SK-N-SH (cell line): ENCODE measurements at regions not wholly inside any gene's neighbourhood (a gene's known extent, or its start where the extent isn't known, plus 50 kb on each side); places are given as distances from the start of the nearest gene placed in this dataset.

Experiments
- CTCF ChIA-PET: fragments of 300-600, 350-600 bp; formaldehyde crosslinking; extraction: SDS; loops from one replicate; lab custom pipeline; 2021; lab: Yijun Ruan, JAX
- POLR2A ChIA-PET: fragments of 350-600 bp; sonication (Branson Sonifier 250); formaldehyde crosslinking; extraction: SDS; loops from one replicate; lab custom pipeline; 2020; ENCODE audit warnings: antibody characterized with exemption, inconsistent platforms; lab: Yijun Ruan, JAX
- DNase-seq: peaks from one replicate; pipeline ENCODE4 v3.0.0; 2012
- H2AFZ ChIP-seq: fragments of 200-600 bp; sonication (generic); 2 replicates; pipeline ENCODE4 v1.8.1; 2016; ENCODE audit warnings: antibody characterized with exemption, mild to moderate bottlenecking, low read depth
- H3F3A ChIP-seq: fragments of 200-600 bp; sonication (generic); replicated peaks from 2 replicates; pipeline ENCODE3; 2016; ENCODE audit warnings: antibody characterized with exemption, mild to moderate bottlenecking; ENCODE audit not compliant: insufficient read depth
- H3K27ac ChIP-seq, 2 experiments: fragments of 200-500 bp in 1 of 2; fragments of 200-600 bp in 1 of 2; sonication (Bioruptor generic) in 1 of 2; sonication (generic), shearing (Covaris generic) in 1 of 2; 2 replicates each; pipeline versions ENCODE4 v1.5.1 to v1.6.1; 2014 to 2016; ENCODE audit warnings: low read depth in 2 of 2, inconsistent platforms in 1 of 2, low read length in 1 of 2, mild to moderate bottlenecking in 1 of 2, mixed read lengths in 1 of 2
- H3K27me3 ChIP-seq: fragments of 200-600 bp; sonication (generic), shearing (Covaris generic); 2 replicates; pipeline ENCODE4 v1.6.1; 2016; ENCODE audit warnings: mixed run types; ENCODE audit not compliant: insufficient read depth
- H3K36me3 ChIP-seq, 2 experiments: fragments of 200-500 bp in 1 of 2; fragments of 200-600 bp in 1 of 2; sonication (Bioruptor generic) in 1 of 2; sonication (generic) in 1 of 2; replicated peaks in 1 of 2; 2 replicates each; pipeline versions ENCODE3 to v1.5.1; 2014 to 2016; ENCODE audit warnings: low read length in 1 of 2, mild to moderate bottlenecking in 1 of 2; ENCODE audit not compliant: insufficient read depth in 2 of 2, control insufficient read depth in 1 of 2
- H3K4me1 ChIP-seq, 2 experiments: fragments of 200-500 bp in 1 of 2; fragments of 200-600 bp in 1 of 2; sonication (Bioruptor generic) in 1 of 2; sonication (generic), shearing (Covaris generic) in 1 of 2; 2 replicates each; pipeline versions ENCODE4 v1.5.1 to v1.6.1; 2014 to 2016; ENCODE audit warnings: low read depth in 1 of 2, low read length in 1 of 2, mixed run types in 1 of 2; ENCODE audit not compliant: insufficient read depth in 2 of 2, control insufficient read depth in 1 of 2
- H3K4me2 ChIP-seq: fragments of 200-600 bp; sonication (generic), shearing (Covaris generic); 2 replicates; pipeline ENCODE4 v1.6.1; 2017; ENCODE audit warnings: mixed run types
- H3K4me3 ChIP-seq, 2 experiments: fragments of 200-500 bp in 1 of 2; fragments of 200-600 bp in 1 of 2; sonication (Bioruptor generic) in 1 of 2; sonication (generic), shearing (Covaris generic) in 1 of 2; 2 replicates each; pipeline versions ENCODE4 v1.5.1 to v1.8.1; 2014 to 2016; ENCODE audit warnings: low read depth in 2 of 2, inconsistent platforms in 1 of 2, low read length in 1 of 2, mild to moderate bottlenecking in 1 of 2, mixed read lengths in 1 of 2, moderate library complexity in 1 of 2
- H3K79me2 ChIP-seq: fragments of 200-600 bp; sonication (generic); 2 replicates; pipeline ENCODE4 v1.8.1; 2017; ENCODE audit warnings: mild to moderate bottlenecking; ENCODE audit not compliant: insufficient read depth
- H3K9ac ChIP-seq: fragments of 200-600 bp; sonication (generic); 2 replicates; pipeline ENCODE4 v1.6.1; 2017; ENCODE audit warnings: mixed run types
- H3K9me2 ChIP-seq: fragments of 200-600 bp; sonication (generic); 2 replicates; pipeline ENCODE4 v1.6.1; 2017; ENCODE audit warnings: mixed run types
- H3K9me3 ChIP-seq: fragments of 200-600 bp; sonication (generic); 2 replicates; pipeline ENCODE4 v1.6.1; 2017; ENCODE audit warnings: mixed run types, mild to moderate bottlenecking, moderate library complexity
- H4K20me1 ChIP-seq: fragments of 200-600 bp; sonication (generic); 2 replicates; pipeline ENCODE4 v1.6.1; 2017; ENCODE audit warnings: mild to moderate bottlenecking, mixed run types; ENCODE audit not compliant: insufficient read depth
- CHD2 ChIP-seq: fragments of 150-350 bp; IDR thresholded peaks from 2 replicates; pipeline ENCODE4 v1.6.1; 2018; ENCODE audit warnings: low read length; ENCODE audit not compliant: partially characterized antibody
- ELF1 ChIP-seq: IDR thresholded peaks from 2 replicates; pipeline ENCODE4 v1.4.0; 2012
- EZH2phosphoT487 ChIP-seq: fragments of 200-600 bp; sonication (generic); IDR thresholded peaks from 2 replicates; pipeline ENCODE4 v1.6.1; 2017; ENCODE audit warnings: low read depth, mixed run types, mild to moderate bottlenecking, antibody characterized with exemption, moderate library complexity, borderline replicate concordance
- FOSL2 ChIP-seq: IDR thresholded peaks from 2 replicates; pipeline ENCODE4 v1.4.0; 2012; ENCODE audit warnings: low read depth, mild to moderate bottlenecking, moderate library complexity, borderline replicate concordance
- FOXJ3 ChIP-seq: sonication (generic); formaldehyde crosslinking; IDR thresholded peaks from 2 replicates; pipeline ENCODE4 v1.5.1; 2020; ENCODE audit warnings: mild to moderate bottlenecking, missing genetic modification reagents
- FOXM1 ChIP-seq: IDR thresholded peaks from 2 replicates; pipeline ENCODE4 v1.4.0; 2012; ENCODE audit warnings: low read depth, mild to moderate bottlenecking
- GATA2 ChIP-seq: sonication (generic); formaldehyde crosslinking; IDR thresholded peaks from 2 replicates; pipeline ENCODE4 v1.5.0; 2020; ENCODE audit warnings: mild to moderate bottlenecking, missing genetic modification reagents
- JUND ChIP-seq: IDR thresholded peaks from 2 replicates; pipeline ENCODE4 v1.4.0; 2012
- MEF2A ChIP-seq: IDR thresholded peaks from 2 replicates; pipeline ENCODE4 v1.4.0; 2012; ENCODE audit warnings: low read depth, borderline replicate concordance
- MXI1 ChIP-seq: IDR thresholded peaks from 2 replicates; pipeline ENCODE4 v1.6.1; 2012; ENCODE audit warnings: mild to moderate bottlenecking, low read depth, low read length, improper control_type of control experiment
- NRF1 ChIP-seq: IDR thresholded peaks from 2 replicates; pipeline ENCODE4 v1.6.1; 2012; ENCODE audit warnings: low read depth, mild to moderate bottlenecking, low read length
- RAD21 ChIP-seq: IDR thresholded peaks from 2 replicates; pipeline ENCODE4 v1.6.1; 2012; ENCODE audit warnings: mild to moderate bottlenecking, low read length
- SMC3 ChIP-seq: IDR thresholded peaks from 2 replicates; pipeline ENCODE4 v1.6.1; 2012; ENCODE audit warnings: low read depth, low read length, improper control_type of control experiment
- WGBS: methylation state at CpG from one replicate; pipeline ENCODE4 v1.1.6; 2017; ENCODE audit warnings: low lambda C conversion rate; 5-methylcytosine and 5-hydroxymethylcytosine counted together
- TF ChIP-seq, protein P1 (sequence below): IDR thresholded peaks from 2 replicates; pipeline ENCODE4; 2012
- TF ChIP-seq, protein P2 (sequence below): IDR thresholded peaks from 2 replicates; pipeline ENCODE4 v1.6.1; 2012; ENCODE audit warnings: mild to moderate bottlenecking, low read depth, low read length, moderate library complexity
- TF ChIP-seq, protein P3 (sequence below): IDR thresholded peaks from 2 replicates; pipeline ENCODE4 v1.4.0; 2012; ENCODE audit warnings: low read depth, borderline replicate concordance
- TF ChIP-seq, protein P4 (sequence below): fragments of 150-350 bp; IDR thresholded peaks from 2 replicates; pipeline ENCODE4 v1.6.1; 2016; ENCODE audit warnings: mild to moderate bottlenecking, low read depth, low read length

- TF ChIP-seq FOSL2: no peak
- TF ChIP-seq FOXM1: no peak
- TF ChIP-seq, protein P1, sequence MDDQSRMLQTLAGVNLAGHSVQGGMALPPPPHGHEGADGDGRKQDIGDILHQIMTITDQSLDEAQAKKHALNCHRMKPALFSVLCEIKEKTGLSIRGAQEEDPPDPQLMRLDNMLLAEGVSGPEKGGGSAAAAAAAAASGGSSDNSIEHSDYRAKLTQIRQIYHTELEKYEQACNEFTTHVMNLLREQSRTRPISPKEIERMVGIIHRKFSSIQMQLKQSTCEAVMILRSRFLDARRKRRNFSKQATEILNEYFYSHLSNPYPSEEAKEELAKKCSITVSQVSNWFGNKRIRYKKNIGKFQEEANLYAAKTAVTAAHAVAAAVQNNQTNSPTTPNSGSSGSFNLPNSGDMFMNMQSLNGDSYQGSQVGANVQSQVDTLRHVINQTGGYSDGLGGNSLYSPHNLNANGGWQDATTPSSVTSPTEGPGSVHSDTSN: no peak
- no peak for TF ChIP-seq MEF2A
- no peak for TF ChIP-seq MXI1
Measured at GRCh38 chr5:159610966-159611579, 280.8 kb upstream of the IL12B start (continued).

- no peaks in the 10 kb centered on the region for H3K9me2 ChIP-seq
- no peak overlapping the region for H3K4me3 ChIP-seq
- no peaks in the 10 kb centered on the region for H3K36me3 ChIP-seq
- H3K4me2 ChIP-seq: no peak overlapping the region
- no peaks in the 10 kb centered on the region for H3K4me1 ChIP-seq
- H3K79me2 ChIP-seq: no peaks in the 10 kb centered on the region
- ChIA-PET CTCF (no interaction called here), POLR2A (no interaction called here)
- no peak overlapping the region for H3K9ac ChIP-seq
- no peaks in the 10 kb centered on the region for H4K20me1 ChIP-seq
- H2AFZ ChIP-seq: no peak overlapping the region; the same call in 1 of the 2 replicates
- no peak overlapping the region for H3K27ac ChIP-seq
- no peaks in the 10 kb centered on the region for H3F3A ChIP-seq
- TF ChIP-seq FOXM1 (no peak), FOSL2 (peak; percentile 39; the same call in 1 of the 2 replicates), CHD2 (no peak), MEF2A (no peak), EZH2phosphoT487 (no peak), SMC3 (no peak), GATA2 (CRISPR knock-in tag) (no peak), MXI1 (no peak), RAD21 (no peak), ELF1 (no peak), FOXJ3 (CRISPR knock-in tag) (no peak), NRF1 (no peak), JUND (0 out of 2 replicates have a peak, but pooled peaks have one; percentile 20)
- TF ChIP-seq, protein P2, sequence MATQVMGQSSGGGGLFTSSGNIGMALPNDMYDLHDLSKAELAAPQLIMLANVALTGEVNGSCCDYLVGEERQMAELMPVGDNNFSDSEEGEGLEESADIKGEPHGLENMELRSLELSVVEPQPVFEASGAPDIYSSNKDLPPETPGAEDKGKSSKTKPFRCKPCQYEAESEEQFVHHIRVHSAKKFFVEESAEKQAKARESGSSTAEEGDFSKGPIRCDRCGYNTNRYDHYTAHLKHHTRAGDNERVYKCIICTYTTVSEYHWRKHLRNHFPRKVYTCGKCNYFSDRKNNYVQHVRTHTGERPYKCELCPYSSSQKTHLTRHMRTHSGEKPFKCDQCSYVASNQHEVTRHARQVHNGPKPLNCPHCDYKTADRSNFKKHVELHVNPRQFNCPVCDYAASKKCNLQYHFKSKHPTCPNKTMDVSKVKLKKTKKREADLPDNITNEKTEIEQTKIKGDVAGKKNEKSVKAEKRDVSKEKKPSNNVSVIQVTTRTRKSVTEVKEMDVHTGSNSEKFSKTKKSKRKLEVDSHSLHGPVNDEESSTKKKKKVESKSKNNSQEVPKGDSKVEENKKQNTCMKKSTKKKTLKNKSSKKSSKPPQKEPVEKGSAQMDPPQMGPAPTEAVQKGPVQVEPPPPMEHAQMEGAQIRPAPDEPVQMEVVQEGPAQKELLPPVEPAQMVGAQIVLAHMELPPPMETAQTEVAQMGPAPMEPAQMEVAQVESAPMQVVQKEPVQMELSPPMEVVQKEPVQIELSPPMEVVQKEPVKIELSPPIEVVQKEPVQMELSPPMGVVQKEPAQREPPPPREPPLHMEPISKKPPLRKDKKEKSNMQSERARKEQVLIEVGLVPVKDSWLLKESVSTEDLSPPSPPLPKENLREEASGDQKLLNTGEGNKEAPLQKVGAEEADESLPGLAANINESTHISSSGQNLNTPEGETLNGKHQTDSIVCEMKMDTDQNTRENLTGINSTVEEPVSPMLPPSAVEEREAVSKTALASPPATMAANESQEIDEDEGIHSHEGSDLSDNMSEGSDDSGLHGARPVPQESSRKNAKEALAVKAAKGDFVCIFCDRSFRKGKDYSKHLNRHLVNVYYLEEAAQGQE: no peak
- TF ChIP-seq, protein P3, sequence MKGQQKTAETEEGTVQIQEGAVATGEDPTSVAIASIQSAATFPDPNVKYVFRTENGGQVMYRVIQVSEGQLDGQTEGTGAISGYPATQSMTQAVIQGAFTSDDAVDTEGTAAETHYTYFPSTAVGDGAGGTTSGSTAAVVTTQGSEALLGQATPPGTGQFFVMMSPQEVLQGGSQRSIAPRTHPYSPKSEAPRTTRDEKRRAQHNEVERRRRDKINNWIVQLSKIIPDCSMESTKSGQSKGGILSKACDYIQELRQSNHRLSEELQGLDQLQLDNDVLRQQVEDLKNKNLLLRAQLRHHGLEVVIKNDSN: no peak
- TF ChIP-seq, protein P4, sequence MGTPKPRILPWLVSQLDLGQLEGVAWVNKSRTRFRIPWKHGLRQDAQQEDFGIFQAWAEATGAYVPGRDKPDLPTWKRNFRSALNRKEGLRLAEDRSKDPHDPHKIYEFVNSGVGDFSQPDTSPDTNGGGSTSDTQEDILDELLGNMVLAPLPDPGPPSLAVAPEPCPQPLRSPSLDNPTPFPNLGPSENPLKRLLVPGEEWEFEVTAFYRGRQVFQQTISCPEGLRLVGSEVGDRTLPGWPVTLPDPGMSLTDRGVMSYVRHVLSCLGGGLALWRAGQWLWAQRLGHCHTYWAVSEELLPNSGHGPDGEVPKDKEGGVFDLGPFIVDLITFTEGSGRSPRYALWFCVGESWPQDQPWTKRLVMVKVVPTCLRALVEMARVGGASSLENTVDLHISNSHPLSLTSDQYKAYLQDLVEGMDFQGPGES: no peak
- TF ChIP-seq, protein P1: no peak
- H3K27me3 ChIP-seq: no peaks in the 10 kb centered on the region
- no peak for DNase-seq
- no peaks in the 10 kb centered on the region for H3K9me3 ChIP-seq
- 10% methylated on average over 2 of the region's 2 CpGs for WGBS
Measured at GRCh38 chr5:159616952-159617351, 286.7 kb upstream of the IL12B start.
